SU-DHL-6 (cell line): ENCODE measurements at regions not wholly inside any gene's neighbourhood (a gene's known extent, or its start where the extent isn't known, plus 50 kb on each side); places are given as distances from the start of the nearest gene placed in this dataset.

ENCODE experiments used
- CTCF ChIP-seq: fragments of 200-600 bp; sonication (generic); IDR thresholded peaks from one replicate; pipeline ENCODE4 v1.5.1; 2017; ENCODE audit warnings: antibody characterized with exemption, mild to moderate bottlenecking, low read length, moderate library complexity; ENCODE audit not compliant: insufficient read depth, poor library complexity, severe bottlenecking
- EZH2phosphoT487 ChIP-seq: fragments of 200-600 bp; sonication (generic), shearing (Covaris generic); conservative IDR thresholded peaks from 2 replicates; pipeline ENCODE4 v1.6.1; 2018; ENCODE audit warnings: mild to moderate bottlenecking, antibody characterized with exemption, low read length, moderate library complexity, mixed read lengths

- no peak for TF ChIP-seq CTCF
- no peak for TF ChIP-seq EZH2phosphoT487
Observed at GRCh38 chr18:61203151-61203550, 130.1 kb upstream of the CDH20 start.
